GM19035 (cell line): ENCODE measurements at regions not wholly inside any gene's neighbourhood (a gene's known extent, or its start where the extent isn't known, plus 50 kb on each side); places are given as distances from the start of the nearest gene placed in this dataset.
A peak's percentile ranks its signal among the peaks of the same experiment; 100 is the strongest.

Experiments
- ATAC-seq: cut with Tn5 transposase; IDR thresholded peaks from one replicate; pipeline ENCODE4 v1.9.1; 2021; ENCODE audit not compliant: unreplicated experiment

- ATAC-seq = no peak
Measured at GRCh38 chr5:10853154-10853553, 92.1 kb upstream of the DAP start.

- no peak for ATAC-seq
Measured at GRCh38 chr5:10849278-10849677, 88.2 kb upstream of the DAP start.

DNA sequence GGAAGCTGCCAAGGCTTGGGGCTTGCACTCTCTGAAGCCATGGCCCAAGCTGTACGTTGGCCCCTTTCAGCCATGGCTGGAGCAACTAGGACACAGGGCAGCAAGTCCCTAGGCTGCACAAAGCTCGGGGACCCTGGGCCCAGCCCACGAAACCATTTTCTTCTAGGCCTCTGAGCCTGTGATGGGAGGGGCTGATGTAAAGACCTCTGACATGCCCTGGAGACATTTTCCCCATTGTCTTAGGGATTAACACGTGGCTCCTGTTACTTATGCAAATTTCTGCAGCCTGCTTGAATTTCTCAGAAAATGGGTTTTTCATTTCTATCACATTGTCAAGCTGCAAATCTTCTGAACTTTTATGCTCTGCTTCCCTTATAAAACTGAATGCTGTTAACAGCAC lies 83.0 kb upstream of the DAP start:
- ATAC-seq = no peak

GRCh38 chr5:10842823-10843222 lies 81.8 kb upstream of the DAP start:
- no peak for ATAC-seq

DNA sequence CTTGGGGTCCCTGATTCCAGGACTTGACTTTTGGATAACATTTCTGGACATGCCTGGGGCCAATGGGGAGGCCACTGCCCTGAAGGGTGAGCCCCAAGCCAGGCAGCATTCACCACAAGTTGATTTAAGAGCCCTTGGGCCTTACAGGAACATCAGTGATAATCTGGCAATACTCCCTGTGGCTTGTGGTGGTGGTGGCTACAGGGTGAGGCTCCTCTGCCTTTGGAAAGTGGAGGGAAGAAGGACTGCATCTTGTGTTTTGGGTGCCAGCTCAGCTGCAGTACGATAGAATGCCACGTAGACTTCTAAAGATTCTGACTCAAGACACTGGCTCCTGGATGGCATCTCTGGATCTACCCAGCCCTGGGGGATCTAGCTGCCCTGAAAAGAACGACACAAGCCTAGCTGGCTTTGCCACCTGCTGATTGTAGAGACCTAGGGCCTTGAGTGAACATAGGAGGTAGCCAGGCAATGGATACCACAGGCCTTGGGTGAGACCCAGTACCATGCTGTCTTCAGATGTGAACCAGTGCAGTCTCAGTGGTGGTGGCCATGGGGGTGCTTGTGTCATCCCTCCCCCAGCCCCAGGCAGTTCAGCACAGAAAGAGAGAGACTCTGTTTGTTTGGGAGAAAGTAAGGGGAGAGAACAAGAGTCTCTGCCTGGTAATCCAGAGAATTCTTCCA lies 79.0 kb upstream of the DAP start:
- ATAC-seq = no peak

GRCh38 chr5:10839118-10839517 lies 78.1 kb upstream of the DAP start:
- ATAC-seq = no peak

DNA sequence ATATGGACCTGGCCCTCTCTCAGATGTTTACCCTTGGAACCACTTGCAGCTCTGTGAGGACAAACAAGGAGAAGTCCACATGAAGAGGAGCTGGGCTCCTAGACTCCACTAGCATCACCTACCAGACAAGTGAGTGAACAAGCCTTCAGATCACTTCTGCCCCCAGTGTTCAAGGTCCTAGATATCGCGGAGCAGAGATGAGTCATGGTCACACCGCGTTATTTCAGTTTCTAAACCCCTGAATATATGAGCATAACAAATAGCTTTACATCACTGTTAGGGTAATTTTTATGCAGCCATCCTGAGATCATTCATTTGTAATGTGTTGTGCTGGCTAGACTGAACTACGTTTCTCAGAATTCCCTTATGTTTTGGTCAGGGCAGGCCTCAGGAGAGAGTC lies 77.0 kb upstream of the DAP start:
- ATAC-seq = peak; percentile 78

DNA sequence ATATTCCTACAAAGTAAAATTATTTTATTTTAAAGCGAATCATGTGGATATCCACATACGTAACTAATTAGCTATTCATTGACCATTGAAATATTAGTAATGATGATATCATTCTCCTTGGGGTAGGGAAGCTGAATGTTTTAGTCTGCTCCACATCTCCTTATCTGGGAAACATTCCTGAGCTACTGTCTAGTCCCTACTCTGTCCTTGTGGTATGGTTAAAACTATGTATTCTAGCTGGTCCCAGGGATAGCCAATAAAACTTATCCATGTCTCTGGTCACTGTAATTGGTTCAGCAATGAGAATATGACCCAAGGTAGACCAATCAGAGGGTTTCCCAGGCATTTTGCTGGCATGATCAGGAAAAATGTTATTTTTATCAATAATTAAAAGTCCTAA lies 76.0 kb upstream of the DAP start:
- ATAC-seq = no peak

DNA sequence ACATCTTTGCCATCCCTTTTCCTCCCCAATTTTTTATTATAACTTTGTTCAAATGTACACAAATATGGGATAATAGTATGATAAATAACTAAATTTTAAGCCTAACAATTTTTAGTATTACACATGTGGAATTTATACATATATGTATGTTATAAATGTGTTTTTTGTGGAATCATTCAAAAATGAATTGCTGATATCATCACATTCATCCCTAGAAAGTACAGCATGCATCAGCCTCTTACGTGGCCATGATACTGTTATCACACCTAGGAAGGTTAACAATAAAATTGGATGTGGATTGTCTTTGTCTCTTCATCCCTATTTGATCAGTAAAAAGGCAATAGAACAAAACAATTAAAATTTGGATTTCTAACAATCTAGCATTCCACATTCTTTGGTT lies 73.7 kb upstream of the DAP start:
- ATAC-seq = no peak

- no peak for ATAC-seq
Measured at GRCh38 chr5:10832987-10833386, 72.0 kb upstream of the DAP start.

GRCh38 chr5:10832421-10832820 lies 71.4 kb upstream of the DAP start:
- ATAC-seq = no peak

DNA sequence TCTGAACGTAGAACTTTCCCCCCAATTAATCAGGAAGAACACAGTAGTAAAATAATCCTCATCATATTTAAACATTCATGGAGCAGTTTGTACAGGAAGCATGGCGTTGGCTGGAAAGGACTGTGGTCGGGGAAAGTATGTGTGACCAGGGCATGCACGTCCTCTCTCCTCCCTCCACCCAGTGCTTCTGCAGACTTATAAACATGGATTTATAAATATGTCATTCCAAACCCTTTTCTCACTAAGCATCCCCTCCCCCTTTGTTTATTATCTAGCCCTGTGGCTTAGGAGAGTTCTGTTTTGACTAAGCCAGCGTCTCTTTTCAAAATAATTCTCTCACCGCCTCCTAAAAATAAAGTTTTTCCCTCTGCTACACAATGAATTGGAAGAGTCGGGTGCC lies 70.4 kb upstream of the DAP start:
- ATAC-seq = no peak

DNA sequence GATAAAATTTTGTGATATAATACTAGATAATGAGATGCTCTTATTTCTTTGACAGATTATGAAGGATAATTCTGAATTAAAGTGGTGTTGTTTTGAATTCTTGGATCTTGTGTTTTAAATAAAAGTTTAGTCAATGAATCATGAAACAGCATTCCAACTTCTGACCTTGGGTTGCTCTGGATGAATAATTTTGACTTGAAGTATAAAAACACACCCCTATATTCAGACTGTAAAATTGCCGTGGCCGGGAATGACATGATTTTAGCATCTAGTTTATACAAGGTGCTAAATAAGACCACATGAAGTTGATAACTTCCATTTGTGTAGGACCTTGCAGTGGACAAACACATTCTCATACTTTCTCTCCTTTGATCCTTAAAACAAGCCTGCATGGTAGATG lies 67.2 kb upstream of the DAP start:
- ATAC-seq = no peak

DNA sequence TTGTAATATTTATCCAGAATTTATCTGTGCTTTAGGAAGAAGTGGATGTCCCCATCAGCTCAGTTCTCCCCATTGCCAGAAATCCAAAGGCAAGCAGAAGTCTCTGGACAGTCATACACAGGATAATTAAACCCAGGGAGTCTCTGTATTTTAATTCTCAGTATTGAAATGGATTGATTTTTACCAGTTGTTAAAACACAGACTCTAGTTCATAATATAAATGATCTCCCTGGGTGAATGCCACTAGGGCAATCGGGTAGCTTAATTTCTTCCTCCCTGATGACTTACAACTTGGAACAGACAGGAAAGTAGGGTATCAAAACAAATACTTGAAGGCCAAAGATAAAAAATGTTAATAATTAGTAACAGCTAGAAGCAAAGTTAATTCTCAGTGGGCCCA lies 66.5 kb upstream of the DAP start:
- ATAC-seq = no peak

GRCh38 chr5:10826971-10827370 lies 65.9 kb upstream of the DAP start:
- ATAC-seq = no peak

DNA sequence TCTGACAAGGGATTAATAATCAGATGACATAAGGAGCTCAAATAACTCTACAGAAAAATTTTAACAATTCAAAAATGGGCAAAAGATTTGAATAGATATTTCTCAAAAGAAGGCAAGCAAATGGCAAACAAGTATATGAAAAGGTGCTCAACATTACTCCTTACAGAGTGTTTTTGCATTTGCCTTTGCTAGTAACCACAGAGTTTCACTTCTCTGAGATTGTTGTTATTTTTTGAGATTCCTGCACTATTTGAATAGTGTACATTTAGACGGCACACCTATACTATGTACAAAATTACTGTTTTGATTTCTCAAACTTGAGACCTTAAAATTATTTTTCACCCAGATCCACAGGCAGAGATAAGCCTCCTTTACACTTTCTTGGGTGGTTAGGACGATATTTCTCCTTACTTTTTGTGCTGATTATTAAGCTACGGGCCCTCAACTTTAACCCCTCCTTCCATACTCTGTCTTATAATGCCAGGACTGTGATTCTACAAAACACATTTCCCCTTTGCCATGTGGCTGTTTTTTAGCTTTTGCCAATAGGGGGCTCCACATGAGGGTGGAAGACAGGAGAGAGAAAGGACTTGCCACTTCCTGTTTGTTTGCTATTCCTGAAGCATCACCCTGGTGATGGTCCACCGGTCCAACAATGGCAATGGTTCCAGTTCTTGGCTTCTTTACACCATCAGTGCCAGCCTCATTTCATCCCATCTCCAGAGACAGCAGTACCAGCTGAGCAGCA lies 65.0 kb upstream of the DAP start:
- ATAC-seq = peak; percentile 96

GRCh38 chr5:10812218-10812617 lies 51.2 kb upstream of the DAP start:
- no peak for ATAC-seq
